ENCODE measurements at regions not wholly inside any gene's neighbourhood (a gene's known extent, or its start where the extent isn't known, plus 50 kb on each side); places are given as distances from the start of the nearest gene placed in this dataset.
"Not testable (repeated sequence)": the region's sequence is repeated elsewhere in the genome, so short reads cannot be mapped to it uniquely, and the experiment has no call there.

DNA sequence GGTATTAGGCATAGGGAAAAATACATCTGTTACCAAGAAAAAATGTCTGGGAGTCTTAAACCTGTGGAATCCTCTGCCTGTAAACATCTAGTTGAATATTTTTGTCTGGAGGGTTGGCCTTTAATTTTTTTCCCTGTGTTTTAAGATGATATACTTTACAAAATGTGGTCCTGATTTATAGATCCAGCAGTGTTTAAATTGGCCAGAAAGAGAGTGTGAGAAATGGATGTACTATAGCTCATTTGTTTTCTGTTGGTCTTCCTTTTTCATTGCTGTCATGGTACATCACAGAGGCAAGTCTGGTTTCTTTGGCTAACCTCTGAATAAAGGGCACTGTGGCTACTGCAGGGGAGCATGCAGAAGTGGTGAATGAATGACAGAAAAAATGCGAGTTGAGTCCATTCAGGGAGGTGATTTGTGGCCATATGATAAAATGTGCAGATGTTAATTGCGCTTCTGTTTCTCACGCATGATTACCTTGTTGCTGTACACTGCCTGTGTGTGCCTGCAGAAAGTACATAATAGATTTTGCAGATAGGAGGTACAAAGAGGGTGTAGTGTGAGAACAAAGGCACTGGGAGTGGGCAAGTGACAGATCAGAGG, 150.0 kb downstream of the NFKBIZ start:
- no peak overlapping the region for H3K27ac ChIP-seq
- TF ChIP-seq, protein P1, sequence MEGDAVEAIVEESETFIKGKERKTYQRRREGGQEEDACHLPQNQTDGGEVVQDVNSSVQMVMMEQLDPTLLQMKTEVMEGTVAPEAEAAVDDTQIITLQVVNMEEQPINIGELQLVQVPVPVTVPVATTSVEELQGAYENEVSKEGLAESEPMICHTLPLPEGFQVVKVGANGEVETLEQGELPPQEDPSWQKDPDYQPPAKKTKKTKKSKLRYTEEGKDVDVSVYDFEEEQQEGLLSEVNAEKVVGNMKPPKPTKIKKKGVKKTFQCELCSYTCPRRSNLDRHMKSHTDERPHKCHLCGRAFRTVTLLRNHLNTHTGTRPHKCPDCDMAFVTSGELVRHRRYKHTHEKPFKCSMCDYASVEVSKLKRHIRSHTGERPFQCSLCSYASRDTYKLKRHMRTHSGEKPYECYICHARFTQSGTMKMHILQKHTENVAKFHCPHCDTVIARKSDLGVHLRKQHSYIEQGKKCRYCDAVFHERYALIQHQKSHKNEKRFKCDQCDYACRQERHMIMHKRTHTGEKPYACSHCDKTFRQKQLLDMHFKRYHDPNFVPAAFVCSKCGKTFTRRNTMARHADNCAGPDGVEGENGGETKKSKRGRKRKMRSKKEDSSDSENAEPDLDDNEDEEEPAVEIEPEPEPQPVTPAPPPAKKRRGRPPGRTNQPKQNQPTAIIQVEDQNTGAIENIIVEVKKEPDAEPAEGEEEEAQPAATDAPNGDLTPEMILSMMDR (IDR thresholded peaks at IDR 0.05): no peak
- no peak for TF ChIP-seq ZFX (IDR thresholded peaks at IDR 0.05; ENCODE audit: borderline replicate concordance)

DNA sequence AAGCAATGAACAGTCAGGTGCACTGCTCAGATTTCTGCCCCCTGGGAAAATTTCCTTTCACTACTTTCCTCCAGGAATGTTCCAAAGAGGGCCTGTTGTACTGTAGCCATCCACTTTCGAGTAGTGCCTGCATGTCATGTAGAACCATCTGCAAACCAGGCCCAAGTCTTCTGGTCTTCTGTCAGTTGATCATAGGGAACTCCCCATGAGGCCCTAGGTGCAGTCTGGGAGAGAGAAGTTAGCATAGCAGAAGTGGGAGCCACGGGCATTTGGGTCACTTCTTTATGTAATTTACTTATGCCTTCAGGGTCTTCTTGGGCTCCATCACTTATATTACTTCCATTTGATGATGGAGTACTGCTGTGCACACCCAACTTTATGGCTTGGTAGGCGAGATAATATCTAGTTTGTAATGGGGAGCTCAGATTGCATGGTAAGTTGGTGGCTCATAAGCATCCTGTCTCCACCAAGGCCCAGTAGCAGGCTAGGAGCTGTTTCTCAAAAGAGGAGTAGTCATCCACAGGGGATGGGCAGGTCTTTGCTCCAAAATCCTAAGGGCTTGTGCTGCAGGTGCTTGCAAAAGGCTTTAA, 151.4 kb downstream of the NFKBIZ start:
- TF ChIP-seq, protein P1 (IDR thresholded peaks at IDR 0.05): no peak
- TF ChIP-seq ZFX (IDR thresholded peaks at IDR 0.05; ENCODE audit: borderline replicate concordance): no peak
- no peak overlapping the region for H3K27ac ChIP-seq

DNA sequence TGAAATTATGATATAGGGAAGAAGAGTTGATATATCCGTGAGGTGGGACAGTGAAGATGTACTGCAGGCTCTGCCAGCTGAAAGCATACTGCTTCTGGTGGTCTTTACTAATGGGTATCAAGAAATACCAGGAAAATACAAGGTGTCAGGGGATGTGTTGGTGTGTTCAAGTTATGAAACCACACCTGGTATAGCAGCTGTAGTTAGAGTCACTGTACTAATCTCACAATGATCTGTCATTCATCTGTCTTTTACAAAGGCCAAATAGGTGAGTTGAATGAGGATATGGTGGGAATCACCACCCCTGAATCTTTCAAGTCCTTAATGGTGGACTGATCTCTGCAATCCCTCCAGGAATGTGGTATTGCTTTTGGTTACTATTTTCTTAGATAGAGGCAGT, 152.7 kb downstream of the NFKBIZ start:
- TF ChIP-seq, protein P1 (IDR thresholded peaks at IDR 0.05): no peak
- no peak for TF ChIP-seq ZFX (IDR thresholded peaks at IDR 0.05; ENCODE audit: borderline replicate concordance)
- H3K27ac ChIP-seq: no peak overlapping the region

DNA sequence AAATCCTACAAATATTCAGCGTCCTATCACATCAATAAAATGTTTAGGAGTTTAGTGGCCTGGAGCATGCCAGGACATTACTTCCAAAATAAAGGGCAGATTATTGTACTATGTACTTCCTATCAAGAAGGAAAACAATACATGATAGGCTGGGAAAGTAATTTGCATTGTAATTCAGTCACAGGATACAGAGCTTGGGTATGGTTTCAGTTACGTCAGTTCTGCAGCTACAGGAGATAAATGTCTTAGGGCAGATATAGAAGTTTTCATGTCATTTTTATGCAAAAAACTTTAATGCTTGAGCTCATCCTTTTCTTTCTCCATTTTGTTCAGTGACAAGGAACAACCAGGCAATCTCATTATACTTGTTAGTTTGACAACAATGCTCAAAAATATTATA, 155.2 kb downstream of the NFKBIZ start:
- H3K27ac ChIP-seq: no peak overlapping the region
- TF ChIP-seq, protein P1 (IDR thresholded peaks at IDR 0.05): no peak
- no peak for TF ChIP-seq ZFX (IDR thresholded peaks at IDR 0.05; ENCODE audit: borderline replicate concordance)

DNA sequence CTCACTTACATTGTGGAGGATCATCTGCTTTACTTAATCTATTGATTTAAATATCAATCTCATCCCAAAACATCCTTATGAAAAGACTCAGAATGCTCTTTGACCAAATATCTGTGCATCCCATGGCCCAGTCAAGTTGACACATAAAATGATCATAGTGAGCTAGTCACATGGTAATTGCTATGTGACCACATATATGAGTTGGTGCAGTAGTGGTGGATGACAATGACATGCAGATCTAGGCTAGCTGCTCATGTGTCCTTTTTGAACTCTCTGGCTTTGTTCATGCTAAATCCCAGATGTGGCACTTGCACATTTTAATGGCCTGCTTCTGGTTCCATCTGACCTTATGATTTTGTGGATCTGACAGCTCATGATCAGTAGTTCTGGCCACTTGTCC, 156.2 kb downstream of the NFKBIZ start:
- TF ChIP-seq, protein P1 (IDR thresholded peaks at IDR 0.05): no peak
- no peak for TF ChIP-seq ZFX (IDR thresholded peaks at IDR 0.05; ENCODE audit: borderline replicate concordance)
- no peak overlapping the region for H3K27ac ChIP-seq

DNA sequence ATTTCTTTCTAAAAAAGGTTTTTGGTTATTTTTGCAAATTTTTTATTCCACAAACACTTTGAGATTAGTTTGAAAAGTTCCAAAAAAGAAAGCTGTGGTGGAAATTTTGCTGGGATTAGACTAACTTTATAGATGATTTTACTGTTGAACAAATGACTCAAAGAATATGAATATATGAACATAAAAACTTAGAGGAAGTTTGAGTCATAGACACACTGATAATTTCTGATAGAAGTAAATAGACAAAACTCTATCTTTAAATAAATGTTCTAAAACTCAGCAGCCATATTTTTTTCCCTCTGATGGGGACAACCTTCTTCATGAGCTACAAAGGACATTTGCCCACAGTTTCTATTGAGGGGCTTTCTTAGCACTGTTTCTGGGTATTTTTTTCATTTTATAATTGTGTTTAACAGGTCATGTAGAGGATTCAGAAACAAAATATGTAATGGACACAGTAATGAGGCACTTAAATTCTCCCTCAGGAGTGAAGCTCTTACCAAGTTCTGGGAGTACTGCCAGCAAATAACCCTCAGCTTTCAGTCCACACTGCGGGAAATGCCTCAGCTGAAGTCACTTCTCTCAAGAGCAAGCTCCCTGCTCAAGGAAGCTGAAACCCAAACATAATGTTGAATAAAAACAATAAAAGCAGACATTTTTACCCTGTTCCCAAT, 157.6 kb downstream of the NFKBIZ start:
- no peak for TF ChIP-seq ZFX (IDR thresholded peaks at IDR 0.05; ENCODE audit: borderline replicate concordance)
- H3K27ac ChIP-seq: no peak overlapping the region

DNA sequence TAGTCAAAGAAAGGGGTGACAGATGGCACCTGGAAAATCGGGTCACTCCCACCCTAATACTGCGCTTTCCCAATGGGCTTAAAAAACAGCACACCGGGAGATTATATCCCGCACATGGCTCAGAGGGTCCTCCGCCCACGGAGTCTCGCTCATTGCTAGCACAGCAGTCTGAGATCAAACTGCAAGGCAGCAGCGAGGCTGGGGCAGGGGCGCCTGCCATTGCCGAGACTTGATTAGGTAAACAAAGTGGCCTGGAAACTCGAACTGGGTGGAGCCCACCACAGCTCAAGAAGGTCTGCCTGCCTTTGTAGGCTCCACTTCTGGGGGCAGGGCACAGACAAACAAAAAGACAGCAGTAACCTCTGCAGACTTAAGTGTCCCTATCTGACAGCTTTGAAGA, 159.1 kb downstream of the NFKBIZ start:
- H3K27ac ChIP-seq: not testable (repeated sequence)

DNA sequence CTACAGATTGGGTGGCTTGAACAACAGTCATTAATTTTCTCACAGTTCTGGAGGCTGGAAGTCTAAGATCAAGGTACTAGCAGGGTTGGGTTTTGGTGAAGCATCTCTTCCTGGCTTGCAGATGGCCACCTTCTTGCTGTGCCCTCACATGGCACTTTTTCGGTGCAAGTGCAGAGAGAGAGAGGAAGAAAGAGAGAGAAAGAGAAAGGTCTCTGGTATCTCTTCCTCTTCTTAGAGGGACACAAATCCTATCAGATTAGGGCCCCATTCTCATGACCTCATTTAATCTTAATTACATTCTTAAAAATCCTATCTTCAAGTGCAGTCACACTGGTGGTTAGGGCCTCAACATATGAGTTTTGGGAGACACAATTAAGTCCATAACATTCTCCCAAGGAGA, 167.1 kb downstream of the NFKBIZ start:
- no peak overlapping the region for H3K27ac ChIP-seq
- TF ChIP-seq, protein P1 (IDR thresholded peaks at IDR 0.05): no peak
- TF ChIP-seq ZFX (IDR thresholded peaks at IDR 0.05; ENCODE audit: borderline replicate concordance): no peak
